ENCODE measurements at regions not wholly inside any gene's neighbourhood (a gene's known extent, or its start where the extent isn't known, plus 50 kb on each side); places are given as distances from the start of the nearest gene placed in this dataset.

DNA sequence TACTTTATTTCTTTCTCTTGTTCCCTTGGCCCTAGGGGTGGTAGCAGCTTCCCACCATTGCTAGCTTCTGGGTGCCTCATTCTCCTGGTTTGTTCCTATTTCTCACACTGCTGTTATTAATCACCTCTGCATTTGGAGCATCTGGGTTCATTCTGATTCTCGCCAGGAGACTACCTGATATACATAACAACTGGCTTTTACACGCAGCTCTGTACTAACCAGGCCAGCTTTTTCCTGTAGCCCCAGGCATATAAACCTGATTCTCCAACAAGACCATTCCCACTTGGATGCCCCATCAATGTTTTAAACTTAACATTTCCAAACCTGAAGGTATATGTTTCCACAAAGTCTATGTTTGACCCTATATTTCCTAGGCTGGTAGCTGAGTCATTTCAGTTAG is 403.9 kb upstream of the DCC start:
- no peak for DNase-seq (ENCODE audit: low read depth in 1 of 2, low spot score in 1 of 2)
- TF ChIP-seq POLR2AphosphoS5 (IDR thresholded peaks at IDR 0.05; ENCODE audit: low read depth) (no peak), SPI1 (IDR thresholded peaks at IDR 0.05; ENCODE audit: borderline replicate concordance, low read depth) (no peak)
- TF ChIP-seq, protein P1, sequence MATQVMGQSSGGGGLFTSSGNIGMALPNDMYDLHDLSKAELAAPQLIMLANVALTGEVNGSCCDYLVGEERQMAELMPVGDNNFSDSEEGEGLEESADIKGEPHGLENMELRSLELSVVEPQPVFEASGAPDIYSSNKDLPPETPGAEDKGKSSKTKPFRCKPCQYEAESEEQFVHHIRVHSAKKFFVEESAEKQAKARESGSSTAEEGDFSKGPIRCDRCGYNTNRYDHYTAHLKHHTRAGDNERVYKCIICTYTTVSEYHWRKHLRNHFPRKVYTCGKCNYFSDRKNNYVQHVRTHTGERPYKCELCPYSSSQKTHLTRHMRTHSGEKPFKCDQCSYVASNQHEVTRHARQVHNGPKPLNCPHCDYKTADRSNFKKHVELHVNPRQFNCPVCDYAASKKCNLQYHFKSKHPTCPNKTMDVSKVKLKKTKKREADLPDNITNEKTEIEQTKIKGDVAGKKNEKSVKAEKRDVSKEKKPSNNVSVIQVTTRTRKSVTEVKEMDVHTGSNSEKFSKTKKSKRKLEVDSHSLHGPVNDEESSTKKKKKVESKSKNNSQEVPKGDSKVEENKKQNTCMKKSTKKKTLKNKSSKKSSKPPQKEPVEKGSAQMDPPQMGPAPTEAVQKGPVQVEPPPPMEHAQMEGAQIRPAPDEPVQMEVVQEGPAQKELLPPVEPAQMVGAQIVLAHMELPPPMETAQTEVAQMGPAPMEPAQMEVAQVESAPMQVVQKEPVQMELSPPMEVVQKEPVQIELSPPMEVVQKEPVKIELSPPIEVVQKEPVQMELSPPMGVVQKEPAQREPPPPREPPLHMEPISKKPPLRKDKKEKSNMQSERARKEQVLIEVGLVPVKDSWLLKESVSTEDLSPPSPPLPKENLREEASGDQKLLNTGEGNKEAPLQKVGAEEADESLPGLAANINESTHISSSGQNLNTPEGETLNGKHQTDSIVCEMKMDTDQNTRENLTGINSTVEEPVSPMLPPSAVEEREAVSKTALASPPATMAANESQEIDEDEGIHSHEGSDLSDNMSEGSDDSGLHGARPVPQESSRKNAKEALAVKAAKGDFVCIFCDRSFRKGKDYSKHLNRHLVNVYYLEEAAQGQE (IDR thresholded peaks at IDR 0.05; ENCODE audit: insufficient replicate concordance, low read depth) = no peak
- TF ChIP-seq, protein P2, sequence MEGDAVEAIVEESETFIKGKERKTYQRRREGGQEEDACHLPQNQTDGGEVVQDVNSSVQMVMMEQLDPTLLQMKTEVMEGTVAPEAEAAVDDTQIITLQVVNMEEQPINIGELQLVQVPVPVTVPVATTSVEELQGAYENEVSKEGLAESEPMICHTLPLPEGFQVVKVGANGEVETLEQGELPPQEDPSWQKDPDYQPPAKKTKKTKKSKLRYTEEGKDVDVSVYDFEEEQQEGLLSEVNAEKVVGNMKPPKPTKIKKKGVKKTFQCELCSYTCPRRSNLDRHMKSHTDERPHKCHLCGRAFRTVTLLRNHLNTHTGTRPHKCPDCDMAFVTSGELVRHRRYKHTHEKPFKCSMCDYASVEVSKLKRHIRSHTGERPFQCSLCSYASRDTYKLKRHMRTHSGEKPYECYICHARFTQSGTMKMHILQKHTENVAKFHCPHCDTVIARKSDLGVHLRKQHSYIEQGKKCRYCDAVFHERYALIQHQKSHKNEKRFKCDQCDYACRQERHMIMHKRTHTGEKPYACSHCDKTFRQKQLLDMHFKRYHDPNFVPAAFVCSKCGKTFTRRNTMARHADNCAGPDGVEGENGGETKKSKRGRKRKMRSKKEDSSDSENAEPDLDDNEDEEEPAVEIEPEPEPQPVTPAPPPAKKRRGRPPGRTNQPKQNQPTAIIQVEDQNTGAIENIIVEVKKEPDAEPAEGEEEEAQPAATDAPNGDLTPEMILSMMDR (IDR thresholded peaks at IDR 0.05; ENCODE audit: insufficient read depth, low read length) = no peak
- H3K27ac ChIP-seq (replicated peaks) = no peak overlapping the region
- H3K27me3 ChIP-seq (ENCODE audit: insufficient read depth, poor library complexity, severe bottlenecking) = no peaks in the 10 kb centered on the region
- no peak overlapping the region for H3K4me3 ChIP-seq (replicated peaks; ENCODE audit: insufficient read depth, low read length)

- DNase-seq (ENCODE audit: low read depth in 1 of 2, low spot score in 1 of 2) = no peak
- no peaks in the 10 kb centered on the region for H3K27me3 ChIP-seq (ENCODE audit: insufficient read depth, poor library complexity, severe bottlenecking)
- no peak for TF ChIP-seq POLR2AphosphoS5 (IDR thresholded peaks at IDR 0.05; ENCODE audit: low read depth)
- no peak for TF ChIP-seq SPI1 (IDR thresholded peaks at IDR 0.05; ENCODE audit: borderline replicate concordance, low read depth)
- no peak for TF ChIP-seq GABPA (IDR thresholded peaks at IDR 0.05; ENCODE audit: low read depth)
- TF ChIP-seq, protein P2 (IDR thresholded peaks at IDR 0.05; ENCODE audit: insufficient read depth, low read length) = no peak
- TF ChIP-seq, protein P1 (IDR thresholded peaks at IDR 0.05; ENCODE audit: insufficient replicate concordance, low read depth) = no peak
- H3K27ac ChIP-seq (replicated peaks) = no peak overlapping the region
- H3K4me3 ChIP-seq (replicated peaks; ENCODE audit: insufficient read depth, low read length) = no peak overlapping the region
Measured at GRCh38 chr18:51941999-51942398, 398.0 kb upstream of the DCC start.

- Histone ChIP-seq H3K27ac (replicated peaks) (no peak overlapping the region), H3K27me3 (ENCODE audit: insufficient read depth, poor library complexity, severe bottlenecking) (no peaks in the 10 kb centered on the region), H3K4me3 (replicated peaks; ENCODE audit: insufficient read depth, low read length) (no peak overlapping the region)
- TF ChIP-seq, protein P2 (IDR thresholded peaks at IDR 0.05; ENCODE audit: insufficient read depth, low read length) = no peak
- DNase-seq (ENCODE audit: low read depth in 1 of 2, low spot score in 1 of 2) = no peak
Measured at GRCh38 chr18:51943281-51943680, 396.7 kb upstream of the DCC start.

DNA sequence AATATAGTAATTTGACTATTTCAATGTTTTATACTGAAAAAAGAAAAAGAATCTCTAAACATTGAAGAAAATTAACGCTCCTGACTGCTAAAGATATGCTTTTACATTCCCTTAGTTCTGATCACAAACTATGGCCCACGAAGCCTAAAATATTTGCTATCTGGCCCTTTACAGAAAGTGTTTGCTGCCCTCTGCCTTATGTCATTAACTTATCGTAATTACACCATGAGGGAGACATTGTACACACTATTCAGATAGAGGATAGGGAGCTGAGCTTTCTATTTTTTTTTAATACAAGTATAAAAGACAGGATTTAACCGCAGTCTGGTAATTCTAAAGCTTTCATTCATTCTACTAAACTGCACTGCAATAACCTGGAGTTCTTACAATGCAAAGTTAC is 393.1 kb upstream of the DCC start:
- Histone ChIP-seq H3K4me3 (replicated peaks; ENCODE audit: insufficient read depth, low read length) (no peak overlapping the region), H3K27me3 (ENCODE audit: insufficient read depth, poor library complexity, severe bottlenecking) (no peaks in the 10 kb centered on the region), H3K27ac (replicated peaks) (no peak overlapping the region)
- DNase-seq (ENCODE audit: low read depth in 1 of 2, low spot score in 1 of 2) = no peak
- TF ChIP-seq, protein P1 (IDR thresholded peaks at IDR 0.05; ENCODE audit: insufficient replicate concordance, low read depth) = no peak
- TF ChIP-seq GABPA (IDR thresholded peaks at IDR 0.05; ENCODE audit: low read depth) = no peak
- no peak for TF ChIP-seq POLR2AphosphoS5 (IDR thresholded peaks at IDR 0.05; ENCODE audit: low read depth)
- no peak for TF ChIP-seq SPI1 (IDR thresholded peaks at IDR 0.05; ENCODE audit: borderline replicate concordance, low read depth)
- TF ChIP-seq, protein P2 (IDR thresholded peaks at IDR 0.05; ENCODE audit: insufficient read depth, low read length) = no peak

Data from HL-60 (cell line).